GM10266 (cell line): ENCODE measurements at regions not wholly inside any gene's neighbourhood (a gene's known extent, or its start where the extent isn't known, plus 50 kb on each side); places are given as distances from the start of the nearest gene placed in this dataset.

Experiments
- DNase-seq: peaks from one replicate; pipeline ENCODE4 v3.0.0; 2012; ENCODE audit errors: extremely low spot score
- TF ChIP-seq, protein P1 (sequence below): IDR thresholded peaks from 2 replicates; pipeline ENCODE4 v1.5.1; 2012; ENCODE audit warnings: mild to moderate bottlenecking, low read depth; ENCODE audit not compliant: control insufficient read depth, insufficient read depth; ENCODE audit errors: missing control alignments

DNA sequence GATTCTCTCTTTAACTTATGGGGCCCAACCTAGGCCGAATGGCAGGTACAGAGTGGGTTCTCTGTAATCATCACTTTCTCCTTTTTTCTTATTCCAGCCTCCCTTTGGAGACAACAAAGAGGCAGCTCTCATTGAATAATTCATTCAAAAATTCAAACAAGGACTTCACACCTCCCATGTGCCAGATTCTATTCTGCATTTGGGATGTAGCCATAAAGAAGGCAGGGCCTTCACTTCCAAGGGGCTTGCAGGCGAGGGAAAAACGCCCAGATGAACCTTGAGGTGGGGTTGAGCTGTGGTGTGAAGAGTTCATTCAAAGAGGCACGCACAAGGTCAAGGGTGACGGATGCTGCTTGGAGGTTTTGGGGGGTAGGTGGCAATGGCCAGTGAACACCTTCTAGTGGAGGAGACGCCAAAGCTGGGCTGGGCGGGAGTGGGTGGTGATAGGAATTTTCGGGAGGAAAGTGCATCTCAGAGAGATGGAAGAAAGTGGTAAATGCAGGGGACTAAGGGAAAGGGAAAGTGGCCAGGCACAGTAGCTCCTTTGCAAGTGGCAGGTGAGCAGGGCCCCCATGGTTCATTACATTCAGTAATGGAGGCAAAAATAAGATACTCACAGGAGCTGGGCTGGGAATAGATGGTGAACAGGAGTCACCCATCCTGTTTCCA is 499.6 kb downstream of the MIAT start:
- TF ChIP-seq, protein P1, sequence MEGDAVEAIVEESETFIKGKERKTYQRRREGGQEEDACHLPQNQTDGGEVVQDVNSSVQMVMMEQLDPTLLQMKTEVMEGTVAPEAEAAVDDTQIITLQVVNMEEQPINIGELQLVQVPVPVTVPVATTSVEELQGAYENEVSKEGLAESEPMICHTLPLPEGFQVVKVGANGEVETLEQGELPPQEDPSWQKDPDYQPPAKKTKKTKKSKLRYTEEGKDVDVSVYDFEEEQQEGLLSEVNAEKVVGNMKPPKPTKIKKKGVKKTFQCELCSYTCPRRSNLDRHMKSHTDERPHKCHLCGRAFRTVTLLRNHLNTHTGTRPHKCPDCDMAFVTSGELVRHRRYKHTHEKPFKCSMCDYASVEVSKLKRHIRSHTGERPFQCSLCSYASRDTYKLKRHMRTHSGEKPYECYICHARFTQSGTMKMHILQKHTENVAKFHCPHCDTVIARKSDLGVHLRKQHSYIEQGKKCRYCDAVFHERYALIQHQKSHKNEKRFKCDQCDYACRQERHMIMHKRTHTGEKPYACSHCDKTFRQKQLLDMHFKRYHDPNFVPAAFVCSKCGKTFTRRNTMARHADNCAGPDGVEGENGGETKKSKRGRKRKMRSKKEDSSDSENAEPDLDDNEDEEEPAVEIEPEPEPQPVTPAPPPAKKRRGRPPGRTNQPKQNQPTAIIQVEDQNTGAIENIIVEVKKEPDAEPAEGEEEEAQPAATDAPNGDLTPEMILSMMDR = no peak
- DNase-seq = no peak

DNA sequence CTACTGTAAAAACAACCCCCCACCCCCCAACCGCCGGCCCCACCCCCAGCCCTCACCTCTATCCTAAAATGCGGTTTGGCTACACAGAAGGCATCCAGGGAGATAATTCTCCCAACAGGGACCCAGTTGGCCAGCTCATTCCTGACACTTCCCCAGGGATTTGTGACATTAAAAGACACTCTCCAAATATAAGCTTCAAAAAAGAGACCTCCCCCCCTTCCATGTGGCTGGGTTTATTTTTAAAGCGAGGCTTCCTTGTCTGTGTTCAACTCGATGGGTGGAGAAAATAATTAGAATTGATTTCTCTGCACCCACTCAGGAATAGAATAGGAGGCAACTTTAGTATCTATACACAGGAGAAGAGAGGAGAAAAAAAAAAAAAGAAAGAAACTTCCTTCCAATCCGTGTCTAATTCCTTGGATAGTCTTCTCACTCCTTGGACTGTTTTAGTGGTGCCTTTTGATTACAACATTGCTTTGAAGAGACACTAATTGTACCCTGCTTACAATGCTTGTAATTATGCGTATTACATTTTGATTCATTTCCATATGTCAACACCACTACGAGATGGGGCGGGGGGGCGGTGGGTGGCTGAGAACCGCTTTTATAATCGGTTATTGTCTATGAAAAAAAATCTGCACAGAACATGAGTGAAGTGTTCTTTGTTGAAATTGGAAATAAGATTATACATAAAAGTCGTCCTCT is 500.4 kb downstream of the MIAT start:
- TF ChIP-seq, protein P1 = no peak
- DNase-seq = no peak

DNA sequence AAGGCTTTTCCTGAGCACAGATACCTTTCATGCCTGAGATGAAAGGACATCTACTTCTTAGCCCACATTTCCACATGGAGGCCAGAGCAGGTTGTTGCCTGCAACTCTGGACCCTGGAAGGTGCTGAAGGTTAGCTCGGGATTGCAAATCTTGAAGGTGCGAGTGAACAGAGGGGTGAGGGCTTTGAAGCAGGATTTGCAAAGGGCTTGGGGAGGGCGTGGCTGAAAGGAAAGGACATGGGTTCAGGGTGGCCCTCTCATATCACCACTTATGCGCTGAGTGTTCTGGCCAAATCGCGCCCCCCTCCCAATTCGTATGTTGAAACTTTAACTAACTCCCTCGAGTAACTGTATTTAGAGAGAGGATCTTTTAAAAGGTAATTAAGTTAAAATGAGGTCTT is 501.6 kb downstream of the MIAT start:
- DNase-seq = no peak
- TF ChIP-seq, protein P1 = no peak

DNA sequence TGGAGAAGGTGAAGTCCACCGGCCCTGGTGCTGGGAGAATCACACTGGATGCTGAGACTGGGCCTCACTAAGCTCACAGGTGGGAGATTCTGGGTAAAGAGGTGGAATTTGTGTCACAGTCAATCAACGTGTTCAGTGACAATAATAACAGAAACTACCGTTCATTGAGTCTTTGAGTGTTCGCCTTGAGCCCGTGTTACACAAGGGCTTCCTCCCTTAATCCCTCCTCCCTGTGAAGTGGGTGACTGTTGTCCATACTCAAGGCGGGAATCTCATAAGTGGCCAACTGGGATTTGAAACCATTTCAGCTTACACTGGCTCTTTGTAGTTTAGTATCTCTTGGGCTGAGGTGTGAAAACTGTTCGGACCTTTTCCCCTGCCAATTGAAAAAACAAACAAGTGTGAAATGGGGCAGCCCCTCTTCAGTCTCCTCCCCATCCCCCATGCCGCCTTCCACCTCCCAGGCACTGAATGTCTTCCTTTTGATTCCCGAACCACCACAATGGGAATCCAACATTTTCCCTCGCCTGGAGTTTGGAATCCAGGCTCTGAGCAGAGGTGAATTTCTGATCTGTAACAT is 502.4 kb downstream of the MIAT start:
- TF ChIP-seq, protein P1 = no peak

DNA sequence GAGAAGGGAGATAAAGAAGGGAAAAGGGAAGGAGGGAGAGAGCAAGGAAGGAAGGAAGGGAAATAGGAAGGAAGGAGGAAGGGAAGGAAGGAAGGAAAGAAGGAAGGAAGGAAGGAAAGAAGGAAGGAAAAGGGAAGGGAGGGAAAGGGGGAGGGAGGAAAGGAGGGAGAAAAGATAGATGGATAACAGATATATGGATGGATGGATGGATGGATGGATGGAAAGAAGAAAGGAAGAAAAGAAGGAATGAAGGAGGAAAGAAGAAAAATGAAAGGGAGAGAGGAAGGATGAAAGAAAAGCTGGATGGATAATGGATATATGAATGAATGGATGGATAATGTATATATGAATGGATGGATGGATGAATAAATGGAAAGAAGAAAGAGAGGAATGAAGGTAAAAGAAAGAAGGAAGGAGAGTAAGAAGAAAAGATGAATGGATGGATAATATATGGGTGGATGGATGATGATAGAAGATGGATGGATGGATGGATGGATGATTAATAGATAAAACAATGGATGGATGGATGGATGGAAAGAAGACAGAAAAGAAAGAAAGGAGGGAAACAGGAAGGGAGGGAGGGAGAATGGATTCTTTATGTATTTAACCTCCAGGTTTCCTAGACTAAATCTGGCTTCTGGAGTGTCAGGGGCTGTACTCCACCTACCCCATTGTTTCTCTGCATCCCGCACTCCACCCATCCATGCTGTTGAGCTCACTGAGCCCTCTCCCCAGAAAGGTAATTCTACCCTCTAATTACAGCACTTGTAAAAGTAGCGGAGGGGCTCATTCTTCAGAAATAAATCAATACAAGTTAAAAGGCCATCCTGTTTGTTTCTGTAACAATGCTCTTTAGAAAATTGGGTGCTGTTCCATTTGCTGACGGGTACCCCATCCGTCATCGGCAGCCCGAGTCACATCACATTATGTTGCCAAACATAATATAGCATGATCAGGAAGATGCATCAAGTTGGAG is 506.1 kb downstream of the MIAT start:
- no peak for DNase-seq
- TF ChIP-seq, protein P1 = no peak

More for the DNA sequence above, 502.4 kb downstream of the MIAT start:
- no peak for DNase-seq

DNA sequence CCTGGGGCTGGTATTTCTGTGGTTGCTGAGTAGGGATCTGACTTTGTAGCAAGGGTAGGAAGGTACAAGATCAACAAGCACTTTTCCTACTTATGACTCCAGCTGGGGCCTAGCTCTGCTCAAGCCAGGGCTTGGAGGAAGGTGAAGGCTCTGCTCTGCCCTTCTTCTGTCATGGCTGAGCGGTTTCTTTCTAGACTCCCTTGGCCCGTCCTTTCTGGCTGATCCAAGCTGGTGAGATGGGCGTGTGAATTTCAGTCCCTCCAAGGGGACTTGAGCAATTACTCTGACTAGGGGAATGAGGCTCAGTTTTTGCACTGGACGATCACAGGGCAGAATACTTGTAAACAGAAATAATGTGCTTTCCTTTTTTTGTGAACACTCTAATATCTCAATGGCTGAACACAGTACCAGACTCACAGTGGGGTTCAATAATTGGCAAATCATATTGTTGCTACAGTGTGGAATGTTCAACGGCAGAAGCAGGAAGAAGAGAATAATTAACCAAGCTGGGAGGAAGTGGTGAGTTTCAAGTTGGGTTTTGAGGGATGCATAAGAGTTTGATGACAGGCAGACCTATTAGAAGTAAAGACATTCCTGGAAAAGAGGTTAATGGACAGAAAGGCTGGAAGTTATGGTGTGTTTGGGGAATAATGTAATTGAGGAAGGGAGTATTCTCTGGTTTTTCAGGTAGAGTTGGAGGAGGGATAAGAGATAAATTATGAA is 507.6 kb downstream of the MIAT start:
- DNase-seq = no peak
- TF ChIP-seq, protein P1 = no peak
